ENCODE measurements at regions not wholly inside any gene's neighbourhood (a gene's known extent, or its start where the extent isn't known, plus 50 kb on each side); places are given as distances from the start of the nearest gene placed in this dataset.

DNA sequence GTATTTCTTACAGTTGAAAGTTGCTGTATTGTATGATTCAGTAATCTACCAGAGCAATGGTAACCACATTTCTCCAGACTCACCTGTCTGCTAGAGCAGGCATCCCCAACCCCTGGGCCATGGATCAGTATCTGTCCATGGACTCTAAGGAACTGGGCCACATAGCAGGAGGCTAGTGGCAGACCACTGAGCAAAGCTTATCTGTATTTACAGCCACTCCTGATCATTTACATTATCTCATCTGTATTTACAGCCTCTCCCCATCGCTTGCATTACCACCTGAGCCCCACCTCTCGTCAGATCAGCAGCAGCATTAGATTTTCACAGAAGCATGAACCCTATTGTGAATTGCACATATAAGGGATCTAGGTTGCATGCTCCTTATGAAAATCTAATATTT is 60.3 kb upstream of the MANEA start:
- no peak for TF ChIP-seq CTCF (IDR thresholded peaks at IDR 0.05; ENCODE audit: low read length)
- TF ChIP-seq EZH2 (IDR thresholded peaks at IDR 0.05; ENCODE audit: borderline replicate concordance, low read length): no peak
